ENCODE measurements at regions not wholly inside any gene's neighbourhood (a gene's known extent, or its start where the extent isn't known, plus 50 kb on each side); places are given as distances from the start of the nearest gene placed in this dataset.

DNA sequence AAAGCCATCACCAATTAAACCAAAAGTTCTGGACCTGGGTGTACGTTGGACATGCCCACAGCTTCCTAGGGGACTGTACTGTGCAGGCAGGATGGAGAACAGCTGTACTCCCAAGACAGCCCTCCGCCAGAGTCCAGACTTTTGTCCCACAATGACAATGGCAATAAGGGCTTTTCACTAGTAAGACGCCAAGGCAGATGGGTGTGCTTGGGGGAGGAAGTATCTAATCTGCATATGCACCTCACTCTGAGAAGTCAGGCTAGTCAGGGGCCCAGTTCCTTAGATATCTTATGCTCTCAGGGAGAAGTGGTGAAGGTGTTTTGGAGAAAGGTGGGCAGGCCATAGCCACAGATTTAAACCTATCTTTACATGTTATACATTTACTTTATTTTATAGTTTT is 85.1 kb upstream of the USP47 start:
- DNase-seq (ENCODE audit: low read depth): no peak

DNA sequence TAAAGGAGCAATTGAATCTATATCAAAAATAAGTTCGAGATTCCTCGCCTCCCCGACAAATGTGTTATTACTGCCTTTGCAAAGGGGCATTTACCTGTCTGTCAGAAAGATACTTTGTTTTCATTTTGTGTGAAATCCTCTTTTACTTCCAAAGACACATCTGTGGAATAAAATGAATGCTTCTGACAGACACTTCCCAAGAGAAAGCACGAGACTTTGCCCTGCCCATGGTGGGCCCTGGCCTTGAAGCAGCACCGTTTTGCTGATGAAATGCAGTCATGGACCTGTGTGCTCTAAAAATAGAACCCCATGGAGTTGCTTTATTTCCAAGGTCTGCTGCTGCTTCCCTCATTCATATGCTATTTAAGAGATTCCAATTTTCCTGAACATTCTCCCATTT is 85.9 kb upstream of the USP47 start:
- DNase-seq (ENCODE audit: low read depth): no peak

DNA sequence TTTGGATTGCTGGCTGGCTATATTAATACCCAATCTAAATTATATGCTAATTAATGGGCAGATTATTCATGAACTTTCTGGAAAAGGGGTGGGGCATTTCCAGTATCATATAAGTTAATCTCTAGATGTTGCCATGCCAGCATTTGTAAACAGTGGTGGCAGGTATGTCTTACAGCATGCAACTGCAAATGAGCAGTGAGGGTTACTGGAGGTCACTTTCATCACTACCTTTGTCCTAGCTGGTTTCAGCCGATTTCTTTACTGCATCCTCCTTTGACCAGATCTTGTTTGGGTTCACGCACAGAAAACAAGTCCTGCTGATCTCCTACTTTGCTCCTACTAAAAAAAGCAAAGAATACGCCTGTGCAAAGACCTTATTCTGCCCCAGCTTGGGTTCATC is 89.1 kb upstream of the USP47 start:
- no peak for DNase-seq (ENCODE audit: low read depth)

DNA sequence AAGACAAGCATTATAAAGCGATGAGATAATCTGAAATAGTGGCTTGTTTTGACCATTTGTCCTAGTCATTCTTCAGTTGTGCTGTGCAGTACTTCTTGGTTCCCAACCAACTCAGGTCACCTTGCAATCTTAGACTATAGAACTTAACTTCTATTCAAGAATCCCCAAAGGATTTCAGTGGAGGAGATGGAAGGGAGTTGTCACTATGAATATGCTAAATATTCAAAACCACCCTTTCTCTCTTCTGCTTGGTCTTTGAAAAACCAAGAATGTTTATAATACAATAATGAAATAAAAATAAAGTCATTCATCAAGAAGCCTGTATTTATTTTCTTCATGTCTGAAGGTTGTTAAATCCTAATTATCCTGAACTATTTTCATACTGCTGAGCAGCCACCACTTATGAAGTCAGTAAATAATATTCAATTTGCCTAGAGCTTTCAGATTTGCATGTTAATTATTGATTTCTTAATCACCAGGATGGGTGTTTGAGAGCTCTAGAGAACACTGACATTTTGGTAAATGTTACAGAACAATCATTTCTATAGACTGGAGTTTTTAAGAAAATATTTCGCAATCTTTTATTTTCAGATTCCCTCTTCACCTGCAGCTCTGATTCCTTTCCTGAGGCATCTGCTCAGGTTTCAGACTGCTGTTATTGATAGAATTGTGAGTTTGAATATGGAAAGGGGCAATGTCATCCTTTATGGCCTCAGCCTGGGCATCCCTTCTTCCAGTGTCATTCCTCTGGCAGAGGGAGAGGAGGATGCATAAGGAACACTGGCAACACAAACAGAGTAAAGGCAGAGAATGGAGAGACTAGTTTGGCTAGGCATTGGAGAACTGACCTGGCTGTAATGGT is 91.5 kb upstream of the USP47 start:
- no peak for DNase-seq (ENCODE audit: low read depth)

DNA sequence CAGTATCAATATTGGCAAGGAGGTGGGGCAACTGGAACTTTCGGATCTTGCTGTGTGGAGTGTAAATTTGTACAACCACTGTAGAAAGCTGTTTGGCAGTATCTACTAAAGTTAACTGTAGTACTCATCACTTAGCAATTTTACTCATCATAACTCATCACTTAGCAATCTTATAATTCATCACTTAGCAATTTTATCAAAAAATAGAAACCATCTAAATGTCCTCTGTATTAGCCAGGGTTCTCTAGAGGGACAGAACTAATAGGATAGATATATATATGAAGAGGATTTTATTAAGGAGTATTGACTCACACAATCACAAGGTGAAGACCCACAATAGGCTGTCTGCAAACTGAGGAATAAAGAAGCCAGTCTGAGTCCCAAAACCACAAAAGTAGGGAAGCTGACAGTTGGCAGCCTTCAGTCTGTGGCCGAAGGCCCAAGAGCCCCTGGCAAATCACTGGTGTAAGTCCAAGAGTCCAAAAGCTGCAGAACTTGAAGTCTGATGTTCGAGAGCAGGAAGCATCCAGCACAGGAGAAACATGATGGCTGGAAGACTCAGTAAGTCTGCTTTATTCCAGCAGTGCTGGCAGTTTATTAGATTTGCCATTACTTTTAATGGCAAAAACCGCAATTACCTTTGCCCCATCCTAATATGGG is 92.9 kb upstream of the USP47 start:
- DNase-seq (ENCODE audit: low read depth): peak; percentile 34

DNA sequence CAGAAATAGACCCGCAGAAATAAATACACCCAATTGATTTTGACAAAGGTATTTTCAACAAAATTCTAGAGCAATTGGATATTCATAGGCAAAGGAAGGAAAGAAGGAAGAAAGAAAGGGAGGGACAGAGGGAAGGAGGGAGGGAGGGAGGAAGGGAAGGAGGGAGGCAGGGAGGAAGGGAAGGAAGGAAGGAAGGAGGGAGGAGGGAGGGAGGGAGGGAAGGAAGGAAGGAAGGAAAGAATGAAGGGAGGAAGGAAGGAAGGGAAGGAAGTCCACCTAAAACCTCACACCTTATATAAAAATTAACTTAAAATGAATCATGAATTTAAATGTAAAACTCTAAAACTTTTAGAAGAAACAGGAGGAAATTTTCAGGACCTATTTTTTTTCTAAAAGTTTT is 94.2 kb upstream of the USP47 start:
- no peak for DNase-seq (ENCODE audit: low read depth)

DNA sequence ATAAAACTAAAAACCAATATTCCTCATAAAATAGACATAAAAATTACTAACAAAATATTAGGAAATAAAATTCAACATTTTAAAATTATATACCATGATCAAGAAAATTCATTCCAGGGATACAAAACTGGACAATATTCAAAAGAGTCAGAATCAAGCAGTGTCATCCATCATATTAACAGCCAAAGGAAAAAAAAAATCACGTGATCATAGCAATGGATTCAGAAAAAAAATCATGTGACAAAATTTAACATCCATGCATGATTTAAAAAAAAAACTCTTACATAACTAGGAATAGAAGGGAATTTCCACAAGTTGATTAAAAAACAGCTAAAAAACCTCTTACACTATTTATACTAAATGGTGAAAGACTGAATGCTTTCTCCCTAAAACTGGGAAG is 95.3 kb upstream of the USP47 start:
- DNase-seq (ENCODE audit: low read depth): no peak

DNA sequence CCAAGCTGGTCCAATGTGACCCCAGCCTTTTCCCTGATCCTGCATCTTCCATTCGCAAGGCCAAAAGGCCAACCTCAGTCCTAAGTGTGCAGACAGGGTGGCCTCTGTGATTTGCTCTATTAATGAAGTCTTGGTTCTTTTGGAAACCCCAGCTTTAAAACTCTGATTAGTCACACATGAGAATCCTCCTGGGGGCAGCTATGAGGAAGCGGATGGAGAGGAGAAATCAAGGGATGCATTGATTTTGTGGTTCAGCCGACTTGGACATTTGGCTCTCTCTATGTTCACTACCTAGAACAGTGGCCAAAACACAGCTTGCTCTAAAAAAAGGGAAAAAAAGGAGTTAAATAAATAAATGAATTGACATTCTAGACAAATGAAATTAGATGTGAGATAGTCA is 98.6 kb upstream of the USP47 start:
- DNase-seq (ENCODE audit: low read depth): no peak

DNA sequence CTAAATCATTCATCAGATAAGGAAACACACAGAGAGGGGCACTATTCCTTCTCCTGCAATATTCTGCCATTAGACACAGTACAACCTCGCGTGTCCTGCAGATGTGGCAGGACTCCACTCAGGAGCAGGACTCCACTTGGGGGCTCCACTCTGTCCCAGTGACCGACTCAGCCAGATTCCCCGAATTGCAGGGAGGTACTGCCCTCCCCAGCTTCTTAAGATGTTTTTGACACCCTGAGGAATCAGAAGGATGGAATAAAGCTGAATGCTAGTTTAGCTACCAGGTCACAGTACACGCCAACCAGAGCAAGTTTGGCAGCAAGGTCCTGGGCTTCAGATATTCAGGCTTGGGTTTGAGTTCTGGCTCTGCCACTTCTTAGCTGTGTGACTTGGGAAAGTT is 99.3 kb upstream of the USP47 start:
- DNase-seq (ENCODE audit: low read depth): no peak

DNA sequence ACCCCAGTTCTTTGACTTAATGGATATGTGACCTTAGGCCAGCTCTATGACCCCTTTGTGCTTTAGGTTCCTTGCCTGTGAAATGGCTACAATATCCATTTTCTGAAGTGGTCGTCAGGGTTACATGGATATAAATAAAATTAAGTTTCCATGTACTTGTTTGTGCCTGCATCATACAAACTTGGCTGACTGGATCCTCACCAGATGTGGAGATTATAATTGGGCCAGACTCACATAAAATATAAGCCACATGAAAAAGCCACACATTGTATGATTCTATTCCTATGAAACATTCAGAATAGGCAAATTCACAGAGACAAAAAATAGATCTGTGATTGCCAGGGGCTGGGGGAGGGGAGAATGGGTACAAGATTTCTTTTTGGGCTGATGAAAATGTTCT is 100.9 kb upstream of the USP47 start:
- no peak for DNase-seq (ENCODE audit: low read depth)

DNA sequence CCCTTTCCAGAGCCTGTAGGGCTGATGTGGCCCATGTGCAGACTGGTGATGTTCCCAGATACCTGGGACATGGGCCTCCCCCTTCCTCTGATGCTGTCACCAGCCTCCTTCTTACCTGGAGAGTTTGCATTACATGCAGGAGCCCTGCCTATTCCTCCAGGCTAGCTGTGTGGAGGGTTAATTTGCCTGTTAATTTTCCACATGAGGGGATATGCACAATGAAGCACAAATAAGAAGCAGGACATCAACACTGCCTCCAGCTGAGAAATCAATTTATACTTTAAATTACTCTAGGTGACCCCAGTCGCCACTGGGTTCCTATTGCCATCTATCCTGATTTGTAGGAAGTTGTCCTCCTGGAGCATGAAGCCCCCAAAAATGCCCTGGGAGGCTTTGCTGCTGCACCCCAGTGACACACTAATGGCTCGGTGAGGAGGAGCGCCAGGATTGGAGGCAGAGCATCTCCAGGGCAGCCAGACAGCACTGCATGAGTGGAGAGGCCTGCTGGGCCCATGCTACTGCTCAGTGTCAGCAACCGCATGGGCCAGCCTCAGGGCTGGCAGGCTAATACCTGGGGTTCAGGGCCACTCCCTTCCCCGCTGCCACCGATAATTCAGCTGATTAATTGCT is 101.6 kb upstream of the USP47 start:
- DNase-seq (ENCODE audit: low read depth): no peak

DNA sequence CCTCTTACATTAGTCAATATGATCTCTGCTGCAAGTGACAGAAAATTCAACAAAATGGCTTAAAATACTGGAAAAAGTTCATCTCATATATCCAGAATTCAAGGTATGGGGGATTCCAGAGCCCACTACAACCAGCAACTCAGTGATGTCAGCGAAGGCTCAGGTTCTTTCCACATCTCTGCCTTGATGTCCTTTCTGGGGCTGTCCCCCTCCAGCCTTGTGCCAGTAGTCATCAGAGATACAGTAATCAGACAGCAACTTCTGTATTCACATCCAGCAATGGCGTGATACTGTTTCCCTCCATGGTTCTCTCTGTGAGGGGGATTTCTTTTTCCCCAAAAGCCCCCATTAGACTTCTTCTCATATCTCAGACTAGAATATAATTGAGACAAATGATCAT is 103.4 kb upstream of the USP47 start:
- no peak for DNase-seq (ENCODE audit: low read depth)

DNA sequence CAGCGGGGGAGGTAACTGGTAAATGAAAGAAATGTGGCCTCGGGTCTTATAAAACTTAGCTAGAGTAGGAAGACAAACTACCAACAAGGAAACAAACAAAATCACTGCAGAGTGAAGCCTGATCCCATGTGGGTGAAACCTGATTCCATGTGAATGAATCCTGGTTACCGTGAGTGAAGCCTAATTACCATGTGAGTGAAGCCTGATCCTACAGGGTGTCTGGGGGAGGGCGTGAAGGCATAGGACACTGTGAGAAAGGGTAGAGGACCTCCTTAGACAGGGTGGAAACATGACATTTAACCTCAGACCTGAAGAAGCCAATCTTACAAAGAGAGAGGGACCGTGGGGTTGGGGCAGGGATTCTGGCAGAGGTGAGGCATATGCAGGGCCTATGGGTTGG is 106.2 kb upstream of the USP47 start:
- DNase-seq (ENCODE audit: low read depth): no peak

DNA sequence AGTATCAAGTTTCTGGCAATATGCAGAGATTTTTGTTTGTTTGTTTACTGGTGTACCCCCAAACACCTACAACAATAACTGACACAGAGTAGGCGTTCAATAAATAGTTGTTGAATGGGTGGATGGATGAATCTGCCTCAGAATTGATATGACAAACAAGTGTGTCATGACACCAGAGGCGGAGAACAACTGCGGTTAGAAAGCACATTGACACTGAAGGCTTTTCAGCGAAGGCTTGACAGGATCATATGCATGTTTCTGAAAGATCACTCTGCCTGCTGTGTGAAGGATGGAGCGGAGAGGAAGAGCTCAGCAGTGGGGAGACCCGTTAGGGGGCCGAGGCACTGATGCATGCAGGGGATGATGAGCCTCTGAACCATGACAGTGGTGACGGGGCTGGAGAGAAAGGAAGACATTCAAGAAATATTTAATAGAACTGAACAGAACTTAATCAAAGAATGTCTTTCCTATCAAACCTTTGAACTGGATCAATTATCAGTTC is 108.5 kb upstream of the USP47 start:
- DNase-seq (ENCODE audit: low read depth): no peak

DNA sequence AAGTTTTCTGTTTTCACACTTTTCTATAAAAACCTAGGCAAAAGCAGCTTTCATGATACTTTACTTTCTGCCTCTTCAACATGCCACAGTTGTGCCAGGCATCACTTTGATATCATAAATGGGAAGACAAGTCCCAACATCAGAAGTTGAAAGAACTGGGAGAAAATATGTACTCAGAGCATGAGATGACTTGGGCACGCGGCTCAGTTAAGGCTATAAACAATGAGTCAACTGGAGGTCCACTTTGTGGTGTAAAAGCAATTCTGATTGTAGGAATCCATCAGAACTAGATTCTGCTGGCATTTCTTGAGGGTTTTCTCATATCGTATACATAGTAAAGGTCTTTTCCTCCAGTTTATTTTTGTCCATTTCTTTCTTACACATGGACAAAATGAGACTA is 109.7 kb upstream of the USP47 start:
- peak; percentile 20 for DNase-seq (ENCODE audit: low read depth)

DNA sequence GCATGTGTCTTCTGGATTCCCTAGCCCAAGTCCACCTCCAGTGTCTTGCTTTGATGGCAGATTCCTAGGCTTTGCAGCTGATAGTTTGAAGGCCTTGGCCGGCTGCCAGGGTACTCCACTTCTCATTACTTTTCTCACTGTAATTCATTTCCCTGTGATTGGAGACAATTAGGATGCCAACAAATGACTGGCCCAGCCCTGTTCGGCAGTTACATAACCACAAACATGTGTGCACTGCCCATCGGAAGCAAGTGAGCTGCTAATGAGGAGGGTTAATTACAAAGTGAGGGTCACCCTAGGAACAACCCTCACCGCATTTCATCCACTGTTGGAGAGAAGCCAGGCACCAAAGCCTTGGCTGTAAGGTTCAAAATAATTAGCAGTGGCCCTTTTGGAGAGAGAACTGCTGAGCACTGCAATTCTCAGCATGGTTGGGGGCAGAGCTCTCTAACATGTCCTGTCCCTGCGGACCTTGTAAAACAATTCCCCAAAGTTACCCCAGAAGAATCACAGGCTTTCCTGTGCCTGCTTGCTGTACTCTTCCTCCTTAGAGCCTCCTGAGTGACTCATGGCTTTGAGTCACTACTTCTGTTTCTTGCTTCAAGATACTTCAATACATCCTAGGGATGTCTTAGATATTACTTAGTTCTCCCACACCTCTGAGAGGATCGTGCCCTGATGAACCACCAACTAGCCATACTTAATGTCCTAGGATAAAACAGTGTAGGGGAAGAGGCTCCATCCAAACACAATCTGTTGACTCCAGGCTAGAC is 109.7 kb upstream of the GALNT18 start:
- peak; percentile 72 for DNase-seq (ENCODE audit: low read depth)

DNA sequence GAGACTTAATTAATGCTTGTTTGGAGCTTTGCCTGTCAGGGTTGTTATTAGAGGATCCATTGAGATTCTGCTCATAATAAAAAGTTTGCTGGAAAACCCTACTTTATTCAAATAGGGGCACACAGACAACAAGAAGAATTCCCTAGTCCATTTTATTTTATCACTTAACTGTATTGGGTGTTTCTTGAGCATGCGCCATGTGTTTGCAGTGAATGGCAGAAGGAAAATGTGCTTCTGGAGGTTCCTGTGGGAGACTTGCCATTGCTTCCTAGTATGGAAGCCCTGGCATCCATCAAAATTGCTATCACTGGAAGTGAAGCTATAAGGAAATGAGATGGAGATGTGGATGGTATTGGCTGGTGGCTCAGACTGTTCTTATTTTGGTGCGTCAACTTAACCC is 106.6 kb upstream of the GALNT18 start:
- no peak for DNase-seq (ENCODE audit: low read depth)

DNA sequence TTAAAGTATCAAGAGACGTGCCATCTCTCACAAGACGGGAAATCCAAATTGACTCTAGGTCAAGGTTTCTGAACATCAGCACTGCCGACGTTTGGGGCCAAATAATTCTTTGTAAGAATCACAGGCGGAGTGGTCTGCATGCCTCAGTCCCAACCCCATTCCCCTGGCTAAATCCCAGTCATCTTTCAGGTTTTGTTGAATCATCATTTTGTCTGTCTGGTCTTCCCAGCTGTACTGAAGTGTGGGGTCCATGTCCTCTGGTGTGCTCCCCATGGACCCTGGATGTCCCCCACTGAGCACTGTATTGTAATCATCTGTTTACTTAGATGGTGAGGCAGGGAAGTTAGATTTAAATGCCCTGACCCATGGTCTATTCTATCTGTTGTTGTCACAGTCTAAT is 103.6 kb upstream of the GALNT18 start:
- DNase-seq (ENCODE audit: low read depth): no peak

DNA sequence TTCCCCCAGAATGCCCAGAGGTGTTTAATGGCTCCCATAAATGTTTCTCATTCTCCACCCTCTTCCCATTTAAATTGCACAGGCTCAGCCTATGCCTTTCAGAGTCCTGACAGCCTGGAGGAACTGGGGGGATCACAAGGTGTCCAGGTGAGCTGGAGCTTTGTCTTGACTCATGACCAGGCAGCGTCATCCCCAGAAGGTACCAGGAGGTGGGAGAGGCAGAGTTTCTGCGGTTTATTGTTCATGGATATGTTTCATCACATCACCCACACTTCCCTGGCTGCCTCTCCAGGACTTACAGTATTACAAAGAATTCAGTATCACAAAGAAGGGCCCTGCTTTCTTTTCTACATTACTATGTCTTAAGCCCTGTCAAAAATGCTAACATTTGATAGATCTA is 103.2 kb upstream of the GALNT18 start:
- DNase-seq (ENCODE audit: low read depth): no peak

DNA sequence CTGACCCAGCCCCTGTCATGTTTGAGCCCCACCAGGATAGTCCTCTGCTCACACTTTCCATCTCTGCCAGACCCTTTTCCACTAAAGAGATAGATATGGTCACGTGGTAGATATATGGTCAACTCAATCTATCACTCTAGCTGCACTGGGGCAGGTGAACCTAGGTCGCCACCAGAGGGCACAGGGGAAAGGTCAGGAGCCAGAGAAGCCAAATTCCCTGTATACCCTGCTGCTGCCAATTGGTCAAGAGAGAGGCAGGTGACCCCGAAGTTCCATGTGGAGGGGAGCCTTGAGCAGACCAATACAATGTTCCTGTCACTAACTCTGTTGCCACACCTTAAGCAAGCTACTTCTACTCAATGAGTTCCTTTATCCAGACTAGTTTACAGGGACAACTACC is 101.1 kb upstream of the GALNT18 start:
- DNase-seq (ENCODE audit: low read depth): no peak

DNA sequence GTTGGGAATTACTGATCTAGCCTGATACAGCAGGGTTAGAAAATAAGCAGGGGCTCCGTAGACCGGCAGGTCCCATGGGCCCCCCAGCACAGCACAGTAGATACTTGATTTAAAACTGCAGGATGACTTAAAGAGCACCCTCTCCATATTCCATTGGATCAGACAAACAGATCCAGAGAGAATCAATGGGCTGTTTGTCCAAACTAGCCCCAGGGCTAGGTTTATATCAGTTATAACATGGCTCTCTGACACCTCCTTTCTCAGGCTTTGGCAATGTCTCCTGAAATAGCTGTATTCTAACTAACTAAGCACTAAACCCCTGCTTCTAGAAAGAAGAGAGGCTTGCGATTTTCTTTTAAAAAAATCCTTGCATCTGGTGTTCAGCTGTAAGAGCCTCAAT is 100.4 kb upstream of the GALNT18 start:
- DNase-seq (ENCODE audit: low read depth): no peak

DNA sequence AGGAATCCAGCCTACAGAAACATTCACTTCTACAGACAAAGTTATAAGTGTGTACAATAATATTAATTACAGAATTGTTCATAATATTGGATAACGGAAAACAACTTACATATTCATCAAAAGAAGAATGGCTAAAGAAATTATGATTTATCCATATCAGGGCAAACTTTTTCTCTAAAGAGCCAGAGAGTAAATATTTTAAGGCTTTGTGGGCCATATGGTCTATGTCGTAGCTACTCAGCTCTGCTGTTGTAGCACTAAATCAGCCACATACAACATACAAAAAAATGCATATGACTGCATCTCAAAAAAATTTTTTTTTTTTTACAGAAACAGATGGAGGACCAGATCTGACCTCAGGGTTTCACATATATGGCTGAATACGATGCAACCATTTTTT is 96.7 kb upstream of the GALNT18 start:
- DNase-seq (ENCODE audit: low read depth): no peak

All from iris pigment epithelial cell (primary cell).